Right lobe of liver (tissue), 4 donors: ENCODE measurements at regions not wholly inside any gene's neighbourhood (a gene's known extent, or its start where the extent isn't known, plus 50 kb on each side); places are given as distances from the start of the nearest gene placed in this dataset.

Source experiments
- CTCF ChIP-seq, 4 donors: fragments of 200-600 bp in 3 of 4; fragments of 450-650 bp in 1 of 4; IDR thresholded peaks; one replicate each; pipeline versions ENCODE4 v1.5.1 to v1.8.0; 2016 to 2022; ENCODE audit warnings: antibody characterized with exemption in 4 of 4, mild to moderate bottlenecking in 2 of 4
- POLR2A ChIP-seq: fragments of 450-650 bp; IDR thresholded peaks from one replicate; pipeline ENCODE4 v1.6.1; 2017; ENCODE audit warnings: antibody characterized with exemption, mild to moderate bottlenecking
- donor health status: DM: no; HTN: no; CAD: no.
- donor health status: DM: no; HTN: no; CAD: no.
- donor health status: DM: no; HTN: yes; CAD: no.

GRCh38 chr5:93791518-93791972 is 50.1 kb upstream of the POU5F2 start:
- TF ChIP-seq CTCF (IDR thresholded peaks at IDR 0.05) (no peak), POLR2A (no peak)
